Adrenal gland (tissue), 9 donors: ENCODE measurements at regions not wholly inside any gene's neighbourhood (a gene's known extent, or its start where the extent isn't known, plus 50 kb on each side); places are given as distances from the start of the nearest gene placed in this dataset.

ENCODE experiments used
- DNase-seq, 7 donors: peaks; one replicate each; pipeline ENCODE4 v3.0.0-alpha.2; 2019 to 2020
- H3K27ac ChIP-seq, 5 donors: fragments of 200-600 bp; sonication (generic) in 4 of 5; 1 replicate in 3 of 5; 2 replicates in 2 of 5; pipeline versions ENCODE4 v1.5.1 to v1.8.0; 2016 to 2020; ENCODE audit warnings: mild to moderate bottlenecking in 1 of 5
- H3K27me3 ChIP-seq: fragments of 200-600 bp; 2 replicates; pipeline ENCODE4 v1.8.0; 2021
- H3K36me3 ChIP-seq, 2 donors: fragments of 200-600 bp; replicated peaks in 1 of 2; 1 replicate in 1 of 2; 2 replicates in 1 of 2; pipeline versions ENCODE4 v1.5.1 to v1.8.0; 2018 to 2022
- H3K4me1 ChIP-seq, 2 donors: fragments of 200-600 bp; replicated peaks in 1 of 2; 1 replicate in 1 of 2; 2 replicates in 1 of 2; pipeline versions ENCODE4 v1.5.1 to v1.8.0; 2018 to 2021
- H3K4me3 ChIP-seq, 4 donors: fragments of 200-600 bp; sonication (generic) in 3 of 4; one replicate each; pipeline ENCODE4 v1.5.1; 2016 to 2018
- H3K9me3 ChIP-seq, 3 donors: fragments of 200-600 bp; sonication (generic) in 1 of 3; replicated peaks in 1 of 3; 1 replicate in 2 of 3; 2 replicates in 1 of 3; pipeline versions ENCODE4 v1.5.1 to v1.8.0; 2016 to 2021
- POLR2A ChIP-seq, 2 donors: fragments of 450-650 bp; IDR thresholded peaks; one replicate each; pipeline ENCODE4 v1.6.1; 2017; ENCODE audit warnings: antibody characterized with exemption in 2 of 2, mild to moderate bottlenecking in 2 of 2, moderate library complexity in 1 of 2
- WGBS, 4 donors: extraction: QIAGEN DNeasy Blood & Tissue Kit in 2 of 4; methylation state at CpG; one replicate each; pipeline versions ENCODE4 v1.1.5 to v1.1.7; 2013 to 2017; 5-methylcytosine and 5-hydroxymethylcytosine counted together
- intact Hi-C, 2 donors: fragments of 100-400 bp; cut with DNase I; formaldehyde crosslinking; loops; one replicate each; pipeline versions ENCODE4 v1.14.1 to v1.15.0; 2022 to 2023
- TF ChIP-seq, protein P1 (sequence below), 6 experiments: fragments of 450-650 bp in 4 of 6; fragments of 200-600 bp in 2 of 6; sonication (generic) in 1 of 6; IDR thresholded peaks; 1 replicate in 5 of 6; 2 replicates in 1 of 6; pipeline versions ENCODE4 v1.5.1 to v1.8.0; 2016 to 2021; ENCODE audit warnings: antibody characterized with exemption in 6 of 6, mild to moderate bottlenecking in 2 of 6, moderate library complexity in 1 of 6
- donor health status: healthy with polysubstance abuse.
- donor health status: Bipolar disorder and iron deficiency.
- donor health status: DM: yes; HTN: yes; CAD: no.
- donor health status: DM: no; HTN: no; CAD: no.
- donor health status: DM: no; HTN: no; CAD: no.

DNA sequence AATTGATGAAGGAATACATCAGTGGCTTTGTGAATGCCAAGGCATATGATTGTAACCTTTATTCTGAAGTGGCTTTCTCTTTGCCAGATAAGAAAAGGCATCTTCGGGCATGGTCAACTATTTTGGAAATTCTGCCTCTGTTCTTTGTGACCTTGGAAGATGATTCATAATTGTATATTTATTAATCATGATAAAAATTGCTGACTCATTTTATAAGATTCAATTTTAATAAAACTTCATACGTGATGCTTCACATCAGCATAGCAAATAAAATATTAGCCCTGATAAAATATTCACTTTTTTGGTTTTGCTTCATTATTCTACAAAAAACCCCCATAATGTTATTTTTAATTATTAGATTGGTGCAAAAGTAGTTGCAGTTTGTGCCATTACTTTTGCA lies 200.5 kb downstream of the MACC1 start:
- peak in 1 of 7 donors; percentile 11 for DNase-seq
- 31 to 47% (median 42%) methylated on average over 2 of the region's 2 CpGs for WGBS, 4 donors
- TF ChIP-seq, protein P1, sequence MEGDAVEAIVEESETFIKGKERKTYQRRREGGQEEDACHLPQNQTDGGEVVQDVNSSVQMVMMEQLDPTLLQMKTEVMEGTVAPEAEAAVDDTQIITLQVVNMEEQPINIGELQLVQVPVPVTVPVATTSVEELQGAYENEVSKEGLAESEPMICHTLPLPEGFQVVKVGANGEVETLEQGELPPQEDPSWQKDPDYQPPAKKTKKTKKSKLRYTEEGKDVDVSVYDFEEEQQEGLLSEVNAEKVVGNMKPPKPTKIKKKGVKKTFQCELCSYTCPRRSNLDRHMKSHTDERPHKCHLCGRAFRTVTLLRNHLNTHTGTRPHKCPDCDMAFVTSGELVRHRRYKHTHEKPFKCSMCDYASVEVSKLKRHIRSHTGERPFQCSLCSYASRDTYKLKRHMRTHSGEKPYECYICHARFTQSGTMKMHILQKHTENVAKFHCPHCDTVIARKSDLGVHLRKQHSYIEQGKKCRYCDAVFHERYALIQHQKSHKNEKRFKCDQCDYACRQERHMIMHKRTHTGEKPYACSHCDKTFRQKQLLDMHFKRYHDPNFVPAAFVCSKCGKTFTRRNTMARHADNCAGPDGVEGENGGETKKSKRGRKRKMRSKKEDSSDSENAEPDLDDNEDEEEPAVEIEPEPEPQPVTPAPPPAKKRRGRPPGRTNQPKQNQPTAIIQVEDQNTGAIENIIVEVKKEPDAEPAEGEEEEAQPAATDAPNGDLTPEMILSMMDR (IDR thresholded peaks at IDR 0.05): no peak
- TF ChIP-seq POLR2A (IDR thresholded peaks at IDR 0.05): no peak
- intact Hi-C loops: no loop called here
- H3K27ac ChIP-seq: no peak overlapping the region
- H3K27me3 ChIP-seq: no peaks in the 10 kb centered on the region
- H3K4me3 ChIP-seq: no peak overlapping the region
- no peaks in the 10 kb centered on the region for H3K4me1 ChIP-seq
- H3K9me3 ChIP-seq: no peaks in the 10 kb centered on the region
- no peaks in the 10 kb centered on the region for H3K36me3 ChIP-seq

GRCh38 chr7:20013536-20013935 lies 203.6 kb downstream of the MACC1 start:
- Histone ChIP-seq H3K9me3 (no peaks in the 10 kb centered on the region), H3K27me3 (no peaks in the 10 kb centered on the region), H3K27ac (no peak overlapping the region), H3K36me3 (no peaks in the 10 kb centered on the region), H3K4me1 (no peaks in the 10 kb centered on the region), H3K4me3 (no peak overlapping the region)
- TF ChIP-seq POLR2A (IDR thresholded peaks at IDR 0.05): no peak
- TF ChIP-seq, protein P1 (IDR thresholded peaks at IDR 0.05): no peak
- 79 to 81% (median 80%) methylated on average over 6 of the region's 6 CpGs for WGBS, 4 donors
- intact Hi-C loops: no loop called here
- DNase-seq: no peak

GRCh38 chr7:20012100-20012499 lies 205.1 kb downstream of the MACC1 start:
- Histone ChIP-seq H3K4me3 (no peak overlapping the region), H3K36me3 (no peaks in the 10 kb centered on the region), H3K27me3 (no peaks in the 10 kb centered on the region), H3K4me1 (no peaks in the 10 kb centered on the region), H3K9me3 (no peaks in the 10 kb centered on the region), H3K27ac (no peak overlapping the region)
- no peak for DNase-seq
- 90 to 98% (median 96%) methylated on average over 2 of the region's 2 CpGs for WGBS, 4 donors
- no peak for TF ChIP-seq POLR2A (IDR thresholded peaks at IDR 0.05)
- TF ChIP-seq, protein P1 (IDR thresholded peaks at IDR 0.05): no peak
- intact Hi-C loops: no loop called here

DNA sequence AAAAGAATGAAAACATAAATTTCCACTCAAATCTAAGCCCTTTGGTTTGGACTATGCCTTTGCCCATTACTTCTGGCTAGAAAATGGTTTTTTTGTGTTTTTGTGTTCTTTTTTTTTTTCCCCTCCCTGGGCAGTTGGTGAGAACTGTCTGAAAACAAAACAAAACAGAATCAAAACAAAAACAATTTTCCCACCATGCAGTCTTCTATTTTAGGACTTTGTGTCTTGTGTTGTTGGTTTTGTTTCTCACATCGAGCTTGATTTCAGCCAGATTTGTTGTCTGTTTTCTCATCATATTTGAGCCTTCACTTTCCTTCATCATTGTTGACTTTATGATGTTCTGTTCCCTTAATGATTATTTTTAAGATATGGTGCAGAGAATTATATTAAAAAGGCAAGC lies 206.3 kb downstream of the MACC1 start:
- intact Hi-C loops: no loop called here
- WGBS, 4 donors: 78 to 80% (median 79%) methylated on average over 1 of the region's 1 CpG
- Histone ChIP-seq H3K4me3 (no peak overlapping the region), H3K9me3 (no peaks in the 10 kb centered on the region), H3K36me3 (no peaks in the 10 kb centered on the region), H3K4me1 (no peaks in the 10 kb centered on the region), H3K27ac (no peak overlapping the region), H3K27me3 (no peaks in the 10 kb centered on the region)
- DNase-seq: no peak
- no peak for TF ChIP-seq POLR2A (IDR thresholded peaks at IDR 0.05)
- TF ChIP-seq, protein P1 (IDR thresholded peaks at IDR 0.05): no peak
